ENCODE measurements at regions not wholly inside any gene's neighbourhood (a gene's known extent, or its start where the extent isn't known, plus 50 kb on each side); places are given as distances from the start of the nearest gene placed in this dataset.

- intact Hi-C loops (cut with micrococcal nuclease; ENCODE audit: unreplicated experiment), result no loop called here
- no peak for DNase-seq (ENCODE audit: low spot score)
- no TSS peak for BruUV-seq (replicated peaks)
- ChIA-PET CTCF (ENCODE audit: unreplicated experiment) (no interaction called here), POLR2A (interaction anchor here (0.5 kb wide), 1 partner anchor 823 kb away, joined by 3 read pairs; no protein-coding TSS in a partner anchor)
- H3K4me3 ChIP-seq (ENCODE audit: low read depth, low read length, poor library complexity, severe bottlenecking), result no peak overlapping the region
- H2AFZ ChIP-seq (ENCODE audit: low read length), result no peak overlapping the region
- H3K79me2 ChIP-seq (ENCODE audit: insufficient read depth, low read depth, low read length), result no peaks in the 10 kb centered on the region
- H3K9me2 ChIP-seq (ENCODE audit: insufficient read depth, low read length), result no peaks in the 10 kb centered on the region
- H3K9me3 ChIP-seq (ENCODE audit: low read length), result no peaks in the 10 kb centered on the region
- no peaks in the 10 kb centered on the region for H4K20me1 ChIP-seq (ENCODE audit: insufficient read depth, low read length)
- no peaks in the 10 kb centered on the region for H3K36me3 ChIP-seq (ENCODE audit: insufficient read depth, low read length)
- H3K27ac ChIP-seq (ENCODE audit: low read depth, low read length, poor library complexity, severe bottlenecking), result no peak overlapping the region
- no peak for TF ChIP-seq CTCF (conservative IDR thresholded peaks at IDR 0.05; ENCODE audit: low read length)
- no peak for TF ChIP-seq EZH2phosphoT487 (IDR thresholded peaks at IDR 0.05; ENCODE audit: borderline replicate concordance, low read depth, low read length)
- no peak overlapping the region for H3K4me2 ChIP-seq (ENCODE audit: low read length)
- H3K4me1 ChIP-seq (ENCODE audit: insufficient read depth, low read length, poor library complexity, severe bottlenecking), result no peaks in the 10 kb centered on the region
Measured at GRCh38 chr6:21965016-21965415, 331.8 kb downstream of the PRL start.

DNA sequence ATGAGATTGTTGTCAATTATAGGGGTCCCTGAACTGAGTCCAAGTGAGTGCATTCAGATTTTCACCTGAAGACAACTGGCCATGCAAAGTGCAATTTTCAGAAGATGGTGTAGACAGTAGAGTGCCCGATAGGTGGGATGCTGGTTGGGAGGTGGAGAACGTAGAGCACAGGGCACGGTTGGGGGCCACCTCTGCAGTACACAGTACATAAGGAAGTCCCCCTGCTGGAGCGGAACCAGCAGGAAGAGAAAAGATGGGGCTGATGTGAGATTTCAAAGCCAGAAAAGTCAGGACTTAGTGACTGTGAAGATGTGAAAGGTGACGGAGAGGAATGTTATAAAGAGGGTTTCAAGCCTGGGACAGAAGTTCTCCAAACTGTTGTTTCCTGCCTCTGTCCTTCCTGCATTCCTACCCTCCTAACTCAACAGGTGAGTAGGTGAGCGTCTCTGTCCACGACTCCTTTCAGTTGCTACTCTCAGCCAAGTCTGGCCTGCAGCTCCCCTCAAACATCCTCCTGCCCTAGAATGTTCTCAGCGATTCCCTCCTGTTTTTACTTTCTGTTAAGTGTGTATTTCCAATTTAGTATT lies 330.8 kb downstream of the PRL start:
- no peak for DNase-seq (ENCODE audit: low spot score)
- no peak overlapping the region for H2AFZ ChIP-seq (ENCODE audit: low read length)

More for the DNA sequence above, 330.8 kb downstream of the PRL start:
- Histone ChIP-seq H3K9me2 (ENCODE audit: insufficient read depth, low read length) (no peaks in the 10 kb centered on the region), H3K27ac (ENCODE audit: low read depth, low read length, poor library complexity, severe bottlenecking) (no peak overlapping the region), H3K79me2 (ENCODE audit: insufficient read depth, low read depth, low read length) (no peaks in the 10 kb centered on the region), H3K9me3 (ENCODE audit: low read length) (no peaks in the 10 kb centered on the region), H3K4me3 (ENCODE audit: low read depth, low read length, poor library complexity, severe bottlenecking) (no peak overlapping the region), H3K4me2 (ENCODE audit: low read length) (no peak overlapping the region), H3K4me1 (ENCODE audit: insufficient read depth, low read length, poor library complexity, severe bottlenecking) (no peaks in the 10 kb centered on the region), H4K20me1 (ENCODE audit: insufficient read depth, low read length) (no peaks in the 10 kb centered on the region), H3K36me3 (ENCODE audit: insufficient read depth, low read length) (no peaks in the 10 kb centered on the region)
- CTCF ChIA-PET (ENCODE audit: unreplicated experiment), result no interaction called here
- intact Hi-C loops (cut with micrococcal nuclease; ENCODE audit: unreplicated experiment), result no loop called here
- TF ChIP-seq EZH2phosphoT487 (IDR thresholded peaks at IDR 0.05; ENCODE audit: borderline replicate concordance, low read depth, low read length) (no peak), CTCF (conservative IDR thresholded peaks at IDR 0.05; ENCODE audit: low read length) (no peak)
- POLR2A ChIA-PET, result no interaction called here
- BruUV-seq (replicated peaks), result no TSS peak
